ENCODE measurements at regions not wholly inside any gene's neighbourhood (a gene's known extent, or its start where the extent isn't known, plus 50 kb on each side); places are given as distances from the start of the nearest gene placed in this dataset.
"Not testable (repeated sequence)": the region's sequence is repeated elsewhere in the genome, so short reads cannot be mapped to it uniquely, and the experiment has no call there.

GRCh38 chr3:140821493-140821892, 120.1 kb upstream of the SLC25A36 start:
- no peak for DNase-seq

DNA sequence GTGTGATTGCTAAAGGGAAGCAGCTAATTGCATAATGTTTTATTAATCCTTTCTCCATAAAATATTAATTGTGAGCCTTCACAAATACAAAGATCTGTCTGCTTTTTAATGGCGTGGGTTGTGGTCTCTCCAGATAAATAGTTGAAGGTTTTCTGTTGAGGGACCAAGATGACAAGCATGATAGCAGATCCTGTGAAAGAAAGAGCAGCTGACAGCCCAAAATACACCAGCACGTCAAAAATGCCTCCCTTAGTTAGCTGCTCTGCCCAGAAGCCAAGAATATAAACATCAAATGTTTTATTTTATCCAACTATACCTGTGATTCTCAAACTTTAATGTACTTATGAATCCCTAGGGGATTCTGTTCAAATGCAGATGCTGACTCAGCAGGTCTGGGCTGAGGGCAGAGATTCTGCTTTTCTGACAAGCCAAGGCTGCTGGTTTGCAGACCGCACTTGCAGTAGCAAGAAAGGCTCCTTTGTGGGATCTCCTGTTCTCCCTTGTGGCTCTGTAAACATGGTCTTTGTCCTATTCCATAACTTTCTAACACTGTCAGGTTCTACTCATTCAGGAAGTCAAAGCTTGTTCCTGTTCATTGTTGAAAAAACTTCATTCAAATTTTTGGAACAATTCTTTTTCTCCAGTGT, 119.1 kb upstream of the SLC25A36 start:
- DNase-seq, result no peak

DNA sequence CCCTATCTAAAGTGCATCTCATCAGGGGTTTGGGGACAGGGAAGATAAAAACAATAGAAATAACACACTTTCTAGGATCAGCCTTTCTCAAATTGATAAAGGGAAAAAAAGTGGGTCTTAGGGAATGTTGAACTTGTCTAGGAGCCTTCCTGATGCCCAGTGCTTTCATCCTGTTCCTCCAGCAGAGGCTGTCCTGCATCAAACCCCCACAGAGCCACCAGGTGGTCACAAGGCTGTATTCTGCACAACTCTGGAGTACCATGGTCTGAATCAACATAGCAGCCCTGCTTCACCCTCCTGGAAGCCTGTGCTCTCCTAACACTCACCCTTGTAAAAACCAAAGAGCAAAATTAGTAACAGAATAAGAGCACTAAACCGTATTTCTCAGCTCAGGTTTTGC, 118.5 kb upstream of the SLC25A36 start:
- no peak for DNase-seq

- DNase-seq, result no peak
Measured at GRCh38 chr3:140827894-140828293, 113.7 kb upstream of the SLC25A36 start.

DNA sequence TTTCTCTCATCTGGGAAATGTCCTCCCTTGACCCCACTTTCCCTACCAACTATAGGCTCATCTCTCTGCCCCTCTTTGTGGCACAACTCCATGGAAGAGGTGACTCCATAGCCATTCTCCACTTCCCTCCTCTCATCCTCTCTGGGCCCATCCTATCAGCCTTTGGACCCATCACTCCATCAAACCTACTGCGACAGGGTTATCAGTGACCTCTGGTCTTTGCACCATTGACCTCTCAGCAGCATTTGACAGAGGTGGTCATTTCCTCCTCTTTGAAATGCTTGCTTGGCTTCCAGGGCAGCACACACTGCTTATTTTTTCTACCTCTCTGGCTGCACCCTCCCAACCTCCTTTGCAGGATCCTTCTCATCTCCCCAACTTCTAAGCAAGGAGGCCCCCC, 113.1 kb upstream of the SLC25A36 start:
- no peak for DNase-seq

DNA sequence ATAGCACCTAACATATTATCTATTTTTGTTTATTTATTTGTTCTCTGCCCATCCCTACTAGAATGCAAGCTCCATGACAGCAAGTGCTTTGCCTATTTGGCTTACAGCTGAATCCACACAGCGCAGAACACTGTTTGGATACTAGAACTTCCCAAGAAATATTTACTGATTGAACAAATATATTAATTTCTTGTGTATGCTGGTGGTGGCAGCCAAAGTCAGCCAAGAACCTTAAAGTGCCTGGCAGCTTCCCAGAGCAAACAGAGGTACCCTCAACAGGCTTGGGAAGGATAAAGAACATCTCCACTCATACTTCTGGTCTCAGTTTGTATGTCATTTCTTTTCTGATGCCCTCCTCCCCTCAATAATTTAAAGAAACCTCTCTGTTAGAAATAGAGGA, 111.8 kb upstream of the SLC25A36 start:
- DNase-seq, result no peak

GRCh38 chr3:140830391-140830790, 111.2 kb upstream of the SLC25A36 start:
- no peak for DNase-seq

DNA sequence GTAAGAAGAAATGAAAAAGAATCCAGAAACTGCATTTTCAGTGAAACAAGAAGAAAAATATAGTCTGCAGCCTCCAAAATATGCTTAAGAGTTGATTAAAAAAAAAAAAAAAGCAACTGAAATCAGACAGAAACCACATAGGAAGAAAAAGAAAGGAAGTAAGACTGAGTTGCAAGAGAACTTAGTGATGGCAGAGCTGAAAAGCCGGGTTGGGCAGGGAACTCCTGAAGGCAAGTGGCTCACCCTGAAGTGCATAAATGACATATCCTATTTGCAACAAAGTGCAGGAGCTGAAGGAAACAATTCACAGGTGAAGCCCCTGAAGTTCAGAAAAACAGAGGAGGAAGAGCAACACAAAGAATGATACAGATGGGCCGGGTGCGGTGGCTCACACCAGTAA, 108.8 kb upstream of the SLC25A36 start:
- no peak for DNase-seq

GRCh38 chr3:140834266-140835037, 107.2 kb upstream of the SLC25A36 start:
- DNase-seq, result no peak

DNA sequence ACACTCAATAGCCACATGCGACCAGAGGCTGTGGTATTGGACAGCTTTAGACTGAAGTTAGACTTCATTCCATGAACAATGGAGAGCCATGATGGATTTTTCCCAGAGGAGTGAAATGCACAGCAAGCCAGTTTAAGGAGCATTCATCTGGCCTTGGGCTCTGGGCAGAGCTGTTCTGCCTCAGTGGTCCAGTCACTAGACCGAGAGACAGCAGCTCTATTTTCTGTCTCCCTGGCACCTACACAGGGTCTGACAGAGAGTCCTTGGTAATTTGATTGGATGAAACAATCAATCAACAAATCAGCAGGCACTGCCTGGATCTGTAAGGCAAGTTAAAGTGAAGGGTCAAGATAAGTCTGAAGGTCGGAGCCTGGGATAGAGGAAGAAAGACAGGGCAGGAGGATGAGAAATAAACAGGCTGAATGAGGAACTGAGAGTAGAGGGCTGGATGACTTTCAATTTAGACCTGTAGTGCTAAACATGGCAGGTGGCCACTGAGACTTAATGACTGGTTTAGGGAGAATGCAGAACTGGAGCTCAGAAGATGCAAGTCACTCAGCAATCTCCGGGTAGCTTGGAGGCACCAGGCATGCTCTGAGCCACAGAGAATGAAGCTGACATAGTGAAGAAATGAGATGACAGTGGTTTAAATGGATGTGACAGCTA, 98.5 kb upstream of the SLC25A36 start:
- DNase-seq, result no peak

DNA sequence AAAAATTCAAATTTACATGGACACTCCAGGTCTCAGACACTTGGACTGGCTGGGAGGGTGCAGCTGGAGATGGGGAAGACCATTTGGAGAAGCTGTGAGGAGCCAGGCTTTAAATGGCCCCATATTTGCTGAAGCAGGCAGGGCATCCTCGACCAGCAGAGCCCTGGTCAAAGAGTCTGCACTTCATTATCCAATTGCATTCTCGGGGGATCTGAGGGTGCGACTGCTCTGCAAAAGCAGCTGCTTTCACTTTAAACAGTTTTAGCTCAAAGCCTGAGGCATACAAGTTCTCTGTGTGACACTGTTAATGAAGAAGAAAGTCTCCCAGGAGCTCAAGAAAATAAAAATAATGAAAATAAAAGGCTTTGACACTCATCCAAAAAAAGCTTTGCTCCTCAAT, 98.0 kb upstream of the SLC25A36 start:
- no peak for DNase-seq

- no peak for DNase-seq
Measured at GRCh38 chr3:140844072-140844471, 97.6 kb upstream of the SLC25A36 start.

DNA sequence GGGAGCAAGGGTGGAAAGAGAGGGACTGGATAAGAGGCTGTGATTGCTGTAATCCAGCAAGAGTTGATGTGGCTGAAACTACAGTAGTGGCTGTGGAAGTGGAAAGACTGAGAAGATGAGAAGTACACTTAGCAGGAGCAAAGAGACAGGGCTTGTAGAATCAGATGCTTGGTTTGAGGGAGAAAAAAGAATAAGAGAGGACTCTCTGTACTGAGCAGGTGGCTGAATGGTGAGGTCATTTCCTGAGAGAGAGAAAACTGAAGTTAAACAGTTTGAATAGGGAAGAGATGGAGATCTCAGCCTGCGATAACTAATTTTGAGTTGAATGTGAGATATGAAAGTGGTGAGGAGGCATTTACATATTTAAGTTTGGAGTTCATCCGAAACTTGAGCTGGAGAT, 95.8 kb upstream of the SLC25A36 start:
- DNase-seq, result no peak

- DNase-seq, result no peak
Measured at GRCh38 chr3:140848666-140849065, 93.0 kb upstream of the SLC25A36 start.

GRCh38 chr3:140850210-140850955, 91.3 kb upstream of the SLC25A36 start:
- no peak for DNase-seq

- no peak for DNase-seq
Measured at GRCh38 chr3:140854961-140855360, 86.7 kb upstream of the SLC25A36 start.

DNA sequence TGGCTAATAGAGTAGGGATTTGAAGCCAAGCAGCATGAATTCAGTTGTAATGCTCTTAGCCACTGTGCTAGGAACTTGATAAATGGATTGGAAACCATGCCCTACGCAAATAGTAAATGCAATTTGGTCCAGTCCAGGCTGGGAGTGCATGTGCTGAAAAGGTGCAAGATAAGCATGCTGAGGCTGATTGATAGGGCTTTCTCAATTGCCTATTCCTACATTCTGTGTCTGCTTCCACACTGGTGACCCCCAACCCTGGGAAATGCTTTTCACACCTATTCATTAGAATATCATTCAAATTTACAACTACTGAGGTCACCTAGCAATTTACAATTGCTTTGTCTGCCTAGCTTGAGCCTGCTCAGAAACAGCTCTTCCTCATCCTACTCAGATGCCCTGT, 84.7 kb upstream of the SLC25A36 start:
- DNase-seq, result no peak

DNA sequence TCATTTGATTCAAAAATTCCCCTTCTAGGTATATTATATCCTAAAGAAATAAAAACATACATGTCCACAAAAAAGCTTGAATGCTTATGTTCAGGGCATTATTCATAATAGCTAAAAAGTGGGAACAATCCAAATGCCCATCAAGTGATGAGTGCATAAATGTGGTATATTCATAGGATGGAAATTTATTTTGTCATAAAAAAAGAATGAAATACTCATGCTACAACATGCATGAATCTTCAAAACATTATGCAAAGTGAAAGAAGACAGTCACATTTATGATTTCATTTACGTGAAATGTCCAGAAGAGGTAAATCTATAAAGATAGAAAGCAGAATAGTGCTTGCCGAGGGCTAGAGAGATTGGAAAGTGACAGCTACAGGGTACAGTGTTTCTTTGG, 83.6 kb upstream of the SLC25A36 start:
- DNase-seq, result no peak

DNA sequence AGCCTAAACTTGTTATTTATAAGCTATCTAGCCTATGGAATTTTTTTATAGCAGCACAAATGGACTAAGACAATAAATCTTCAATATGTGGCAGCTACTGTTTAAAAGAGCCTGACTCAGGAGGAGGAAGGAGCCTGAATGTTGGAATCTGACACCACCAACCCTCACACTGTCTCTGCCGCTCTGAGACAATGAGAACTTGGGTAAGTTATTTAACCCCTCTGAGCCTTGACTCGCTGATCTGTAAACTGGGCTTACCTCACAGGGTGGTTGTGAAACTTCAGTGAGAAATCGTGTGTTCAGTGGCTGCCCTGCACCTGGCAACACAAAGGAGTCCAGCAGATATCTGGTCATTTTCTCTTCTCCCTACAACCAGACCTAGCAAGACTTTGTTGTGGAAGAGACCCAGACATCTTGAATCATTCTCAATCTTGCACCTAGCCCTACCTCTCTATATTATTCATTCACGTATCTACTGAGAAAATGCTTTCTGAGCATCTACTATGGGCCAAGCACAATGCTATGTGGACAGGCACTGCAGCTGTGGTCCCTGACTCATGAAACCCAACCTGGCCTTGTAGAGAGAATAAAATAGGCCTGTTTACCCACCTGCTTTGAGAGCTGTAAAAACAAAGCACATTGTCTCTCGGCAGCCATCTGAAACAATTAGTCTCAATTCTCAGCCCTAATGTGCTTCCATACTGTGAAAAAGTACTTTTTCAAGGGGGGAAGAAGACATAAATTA, 81.9 kb upstream of the SLC25A36 start:
- no peak for DNase-seq

DNA sequence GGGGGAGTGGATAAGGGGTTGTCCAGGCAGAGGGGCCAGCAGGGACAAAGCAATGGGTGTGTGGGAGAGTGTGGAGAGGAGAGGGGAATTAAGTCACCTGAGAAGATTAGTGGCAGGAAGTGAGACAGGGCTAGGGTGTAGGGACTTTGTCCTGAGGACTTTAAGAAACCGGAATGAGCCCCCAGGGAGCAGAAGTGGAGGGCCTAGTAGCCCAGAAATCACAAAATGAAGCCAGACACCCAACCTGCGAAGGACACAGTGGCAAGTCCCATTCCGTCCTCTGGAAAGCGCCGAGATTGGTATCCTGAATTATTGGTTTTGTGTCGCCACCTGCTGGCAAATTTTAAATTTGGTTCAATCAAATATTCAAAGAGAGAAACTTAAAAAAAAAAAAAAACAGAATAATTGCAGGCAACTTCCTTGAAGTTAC, 78.0 kb upstream of the SLC25A36 start:
- peak; percentile 31 for DNase-seq

DNA sequence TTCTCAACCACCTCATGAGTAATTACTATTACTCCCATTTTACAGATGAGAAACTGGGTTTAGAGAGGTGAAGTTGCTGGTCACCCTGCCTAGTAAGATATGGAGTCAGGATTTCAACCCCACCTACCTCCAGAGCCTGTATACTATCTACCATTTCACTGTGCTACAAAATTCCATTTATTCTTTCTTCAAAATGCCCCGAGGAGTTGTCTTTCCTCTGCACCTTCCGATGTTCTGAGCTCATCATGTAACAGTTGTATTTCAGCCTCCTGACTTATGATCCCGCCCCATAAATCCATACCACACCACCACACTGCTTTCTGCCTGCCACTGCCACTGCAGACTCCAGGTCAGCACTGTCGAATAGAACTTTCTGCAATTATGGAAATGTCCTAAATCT, 71.3 kb upstream of the SLC25A36 start:
- no peak for DNase-seq

GRCh38 chr3:140871022-140871421, 70.6 kb upstream of the SLC25A36 start:
- DNase-seq, result no peak

- DNase-seq, result not testable (repeated sequence)
Measured at GRCh38 chr3:140872165-140872564, 69.5 kb upstream of the SLC25A36 start.
